Inflammatory macrophage treated with lipopolysaccharide for 4 hours (primary cell): ENCODE measurements at regions not wholly inside any gene's neighbourhood (a gene's known extent, or its start where the extent isn't known, plus 50 kb on each side); places are given as distances from the start of the nearest gene placed in this dataset.
"Not testable (repeated sequence)": the region's sequence is repeated elsewhere in the genome, so short reads cannot be mapped to it uniquely, and the experiment has no call there.

Experiments
- DNase-seq: peaks from one replicate; pipeline ENCODE4 v3.0.0-alpha.2; 2020

DNA sequence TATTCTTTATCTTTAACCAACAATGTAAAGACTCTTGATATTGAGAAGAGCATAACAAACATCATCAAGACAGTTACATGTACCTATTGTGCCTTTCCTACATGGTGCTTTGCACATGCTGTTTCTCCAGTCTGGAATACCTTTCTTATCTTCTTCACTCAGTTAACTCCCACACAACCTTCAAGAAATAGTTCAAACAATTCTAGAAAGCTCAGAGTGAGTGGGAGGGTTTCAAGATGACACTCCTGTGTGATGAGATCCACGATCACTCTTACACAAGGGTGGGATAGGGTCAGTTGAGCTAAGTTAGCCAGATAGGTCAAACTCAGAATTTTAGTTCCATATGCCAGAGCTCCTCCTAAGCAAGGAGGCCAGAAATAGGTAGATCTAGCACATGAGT is 915.5 kb downstream of the NR2F1-AS1 start:
- DNase-seq = no peak

DNA sequence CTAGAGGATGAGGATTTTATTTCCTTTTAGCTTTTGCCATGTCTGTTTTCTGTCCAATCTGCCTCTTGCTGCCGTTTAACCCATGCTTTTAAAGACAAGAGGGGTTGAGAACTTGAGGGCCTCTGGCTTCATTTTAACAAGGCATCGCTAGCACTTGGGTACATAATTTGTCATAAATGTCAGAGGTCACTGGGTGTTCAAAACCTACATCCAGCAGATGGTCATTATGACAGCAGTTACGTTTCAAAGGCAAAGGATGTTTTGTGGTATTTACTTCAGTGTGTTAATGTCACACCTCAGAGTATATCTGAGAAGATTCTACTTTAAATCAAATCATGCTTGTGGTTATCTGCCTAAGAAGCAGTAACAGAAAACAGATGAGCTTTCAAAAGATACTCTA is 918.3 kb downstream of the NR2F1-AS1 start:
- no peak for DNase-seq

DNA sequence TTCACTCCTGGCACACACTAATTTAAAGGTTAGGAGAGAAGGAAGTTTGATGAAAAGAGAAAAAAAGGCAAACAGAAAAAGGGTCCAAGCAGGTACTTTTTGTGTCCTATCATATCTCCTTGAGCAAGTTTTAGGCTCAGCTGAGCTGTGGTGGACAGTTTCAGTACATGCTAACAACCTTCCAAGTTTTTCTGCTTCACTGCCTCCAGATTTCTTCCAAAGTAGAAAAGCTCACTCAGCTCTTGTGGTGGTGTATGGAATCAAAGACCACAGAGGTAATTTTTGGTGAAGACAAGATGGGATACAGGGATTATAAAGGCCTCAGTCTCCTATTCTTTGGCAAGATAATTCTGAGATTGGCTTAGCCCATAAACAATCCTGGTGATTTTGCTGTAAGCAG is 921.8 kb downstream of the NR2F1-AS1 start:
- no peak for DNase-seq

DNA sequence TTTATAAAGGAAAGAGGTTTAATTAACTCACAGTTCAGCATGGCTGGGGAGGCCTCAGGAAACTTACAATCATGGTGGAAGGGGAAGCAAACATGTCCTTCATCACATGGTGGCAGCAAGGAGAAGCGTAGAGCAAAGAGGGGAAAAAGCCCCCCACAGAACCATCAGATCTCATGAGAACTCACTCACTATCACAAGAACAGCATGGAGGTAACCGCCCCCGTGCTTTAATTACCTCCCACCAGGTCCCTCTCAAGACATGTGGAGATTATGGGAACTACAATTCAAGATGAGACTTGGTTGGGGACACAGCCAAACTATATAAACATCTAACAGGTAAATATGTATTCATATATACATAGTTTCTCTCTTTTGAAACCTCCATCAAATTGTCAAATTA is 926.4 kb downstream of the NR2F1-AS1 start:
- not testable (repeated sequence) for DNase-seq

DNA sequence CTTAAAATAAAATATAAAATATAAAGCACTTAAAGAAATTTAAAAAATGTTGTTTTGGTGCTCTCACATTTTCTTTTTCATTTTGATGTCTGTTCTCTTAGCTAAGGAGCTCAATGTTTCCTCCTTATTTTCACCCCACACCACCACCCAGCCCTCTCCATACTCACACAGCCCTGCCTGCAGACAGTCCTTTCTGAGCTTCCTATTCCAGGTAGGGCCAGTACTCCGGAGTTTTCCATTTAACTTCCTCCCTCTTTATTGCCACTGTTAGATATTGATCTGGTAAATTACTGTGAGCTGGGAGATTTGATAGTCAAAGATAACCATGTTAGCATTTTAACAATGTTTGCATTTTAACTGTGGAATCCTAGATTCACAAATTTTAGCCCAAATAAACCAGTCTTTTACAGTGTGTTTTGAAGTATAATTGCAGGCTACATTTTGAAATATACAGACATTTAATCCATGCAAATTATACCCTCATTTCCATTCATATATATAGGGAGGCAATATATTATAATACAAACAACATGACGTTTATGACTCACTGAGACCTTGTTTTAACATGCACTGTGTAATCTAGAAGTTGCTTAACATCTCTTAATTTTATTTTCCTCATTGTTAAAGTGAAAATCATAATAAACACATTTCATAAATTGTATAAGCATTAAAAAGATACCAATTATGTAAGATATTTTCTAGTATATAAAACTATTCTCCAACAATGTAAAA is 927.1 kb downstream of the NR2F1-AS1 start:
- DNase-seq = no peak

DNA sequence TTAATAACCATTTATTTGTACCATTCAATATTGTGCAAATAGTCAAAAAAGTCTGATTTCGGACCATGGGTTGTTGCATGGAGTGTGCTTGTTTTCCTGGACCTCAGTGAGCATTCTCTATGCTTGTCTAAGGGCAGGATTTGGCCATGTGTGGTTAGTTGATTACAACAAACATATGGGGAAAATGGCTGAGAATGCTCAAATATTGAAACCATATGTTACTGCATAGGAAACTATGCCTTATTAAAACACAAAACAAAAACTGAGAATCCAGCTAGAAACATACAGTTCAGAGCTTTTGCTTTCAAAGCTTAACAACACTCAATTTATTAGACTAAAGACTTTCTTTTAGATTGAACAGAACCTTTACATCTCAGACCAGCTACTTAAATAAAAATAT is 928.3 kb downstream of the NR2F1-AS1 start:
- DNase-seq = no peak

DNA sequence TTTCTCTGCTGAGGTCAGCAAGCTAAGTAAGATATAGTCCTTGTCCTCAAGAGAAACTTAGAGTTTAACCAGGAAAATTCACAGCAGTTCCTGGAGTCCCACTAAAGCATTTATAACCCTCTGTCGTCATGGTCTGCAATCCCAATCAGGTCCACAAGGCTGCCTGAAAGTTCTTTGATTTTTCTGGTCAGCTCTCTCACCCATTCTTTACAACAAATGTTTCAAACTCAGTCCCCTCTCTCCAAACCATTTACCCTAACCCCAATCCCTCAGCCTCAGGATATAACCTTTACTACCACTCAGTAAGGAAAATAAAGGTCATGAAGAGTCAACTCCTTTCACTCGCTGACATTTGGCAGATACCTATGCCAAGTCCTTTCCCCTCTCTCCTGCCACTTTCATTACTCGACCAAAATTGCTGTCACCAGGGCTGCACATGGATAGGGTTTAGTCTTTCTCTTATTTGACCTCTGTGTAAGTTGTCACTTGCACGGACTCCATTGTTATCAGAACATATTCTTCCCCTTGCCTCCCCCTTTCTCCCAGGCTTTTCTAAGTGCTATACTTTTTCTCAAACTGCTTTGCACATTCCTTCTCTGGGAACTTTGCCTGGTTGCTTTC is 936.6 kb downstream of the NR2F1-AS1 start:
- no peak for DNase-seq

DNA sequence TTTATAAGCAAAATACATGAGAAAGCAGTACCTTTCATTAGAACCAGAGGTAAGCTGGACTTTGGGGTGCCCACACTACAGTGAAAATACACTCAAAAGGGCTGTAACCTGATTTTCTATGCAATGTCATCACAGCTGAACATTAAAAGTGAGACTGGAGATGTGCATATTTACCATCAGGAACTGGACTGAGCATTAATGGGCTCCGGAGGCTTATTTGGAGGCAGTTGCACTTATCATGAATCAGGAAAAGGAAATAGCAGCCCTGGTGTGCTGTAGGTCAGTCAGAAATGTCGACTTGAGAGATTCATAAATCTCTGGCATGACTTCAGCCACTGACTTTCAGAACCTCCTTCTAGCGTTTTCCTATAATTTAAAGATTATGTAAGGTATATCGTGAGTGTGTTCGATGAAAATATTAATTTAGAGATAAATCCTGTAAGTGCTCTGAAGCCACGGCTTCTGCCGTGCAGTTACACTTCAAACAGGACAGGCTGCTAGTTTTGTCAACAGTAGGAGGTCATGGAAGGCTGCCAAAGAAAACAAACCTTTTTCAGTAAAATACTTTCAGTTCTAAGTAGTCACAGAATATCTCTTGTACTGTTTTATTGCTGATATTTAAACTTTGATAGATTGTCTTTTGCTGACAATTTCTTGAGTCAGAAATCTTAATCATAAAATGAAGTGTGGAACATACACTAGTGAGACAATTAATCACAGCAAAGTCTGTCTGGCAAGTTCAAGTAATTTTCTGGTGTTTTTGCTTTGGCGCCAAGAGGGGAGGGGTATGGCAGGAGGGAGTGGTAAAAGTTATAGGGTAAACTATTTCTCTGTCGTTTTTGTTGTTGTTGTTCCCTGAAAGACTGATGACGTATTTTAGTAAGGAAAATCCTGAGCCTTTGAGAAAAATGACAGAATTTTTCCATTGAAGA is 939.7 kb downstream of the NR2F1-AS1 start:
- DNase-seq = no peak

DNA sequence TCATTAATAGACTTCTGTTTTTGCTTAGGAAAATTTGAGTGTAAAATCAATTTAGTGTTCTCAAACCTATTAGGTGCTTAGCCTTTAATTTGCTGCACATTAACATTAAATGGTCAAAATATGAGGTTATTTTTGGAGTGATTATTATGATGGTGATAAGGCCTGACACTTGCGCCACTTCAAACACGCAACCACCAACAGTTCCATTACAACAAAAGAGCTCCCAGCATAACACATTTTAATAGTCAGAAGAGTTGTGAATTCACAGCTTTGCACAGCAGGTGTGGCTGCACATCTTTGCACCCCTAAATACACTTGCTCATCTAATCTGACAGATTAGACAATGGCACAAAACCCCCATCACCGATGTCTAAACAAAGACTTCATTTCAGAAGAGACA is 940.7 kb downstream of the NR2F1-AS1 start:
- DNase-seq = no peak

DNA sequence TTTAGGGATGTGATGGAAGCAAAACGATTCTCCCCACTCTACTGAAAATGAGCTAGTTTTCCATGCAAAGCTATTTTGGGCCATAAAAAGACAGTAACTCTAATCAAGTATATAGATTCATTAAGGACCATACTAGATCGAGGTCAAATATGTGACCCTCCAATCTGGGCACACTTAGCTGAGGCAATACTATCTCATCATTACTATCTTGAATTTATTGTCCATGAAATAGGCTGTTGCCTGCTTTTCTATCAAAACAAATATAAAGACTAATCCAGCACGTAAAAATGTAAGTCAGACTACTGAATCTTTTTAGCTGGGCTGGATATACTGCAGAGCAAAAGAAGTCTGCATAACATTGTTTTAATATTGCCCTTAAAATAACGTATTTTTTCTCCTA is 943.1 kb downstream of the NR2F1-AS1 start:
- DNase-seq = no peak

DNA sequence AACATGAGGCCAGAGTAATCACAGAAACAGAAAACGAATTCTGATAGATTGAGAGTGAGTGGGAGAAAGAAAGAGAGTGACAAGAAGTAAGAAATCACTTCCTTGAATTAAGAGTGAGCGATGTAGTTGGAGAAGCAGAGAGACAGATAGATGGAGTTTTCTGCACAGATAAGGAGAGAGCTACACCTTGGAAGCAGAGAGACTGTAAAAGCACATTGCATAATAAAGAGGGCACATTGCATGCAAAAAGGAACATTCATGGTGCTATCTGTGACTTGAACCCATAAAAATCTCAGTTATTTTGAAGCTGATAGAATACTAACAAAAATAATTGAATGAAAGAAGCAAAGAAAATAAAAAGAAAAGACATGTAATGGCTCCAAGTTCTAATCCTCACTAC is 943.8 kb downstream of the NR2F1-AS1 start:
- no peak for DNase-seq

DNA sequence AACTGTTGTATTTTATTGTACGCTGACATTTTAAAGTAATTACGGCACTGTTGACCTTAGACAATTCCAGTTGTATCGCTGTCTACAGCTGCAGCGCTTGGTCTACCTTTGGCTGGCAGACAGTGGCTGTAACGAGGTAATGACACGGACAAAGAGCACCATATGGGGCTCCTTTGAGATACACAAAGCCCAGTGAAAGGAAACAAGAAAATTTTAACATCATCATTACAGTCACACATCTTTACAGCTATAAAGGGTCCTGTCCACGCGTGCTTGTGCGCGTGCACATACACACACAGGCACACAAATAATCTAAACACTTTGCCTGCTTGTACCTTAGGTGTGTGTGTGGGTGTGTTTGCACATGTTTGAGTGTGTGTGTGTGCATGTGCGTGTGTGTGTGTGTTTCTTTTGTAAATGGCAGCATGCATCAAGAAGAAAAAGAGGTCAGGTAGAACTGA is 946.0 kb downstream of the NR2F1-AS1 start:
- no peak for DNase-seq

DNA sequence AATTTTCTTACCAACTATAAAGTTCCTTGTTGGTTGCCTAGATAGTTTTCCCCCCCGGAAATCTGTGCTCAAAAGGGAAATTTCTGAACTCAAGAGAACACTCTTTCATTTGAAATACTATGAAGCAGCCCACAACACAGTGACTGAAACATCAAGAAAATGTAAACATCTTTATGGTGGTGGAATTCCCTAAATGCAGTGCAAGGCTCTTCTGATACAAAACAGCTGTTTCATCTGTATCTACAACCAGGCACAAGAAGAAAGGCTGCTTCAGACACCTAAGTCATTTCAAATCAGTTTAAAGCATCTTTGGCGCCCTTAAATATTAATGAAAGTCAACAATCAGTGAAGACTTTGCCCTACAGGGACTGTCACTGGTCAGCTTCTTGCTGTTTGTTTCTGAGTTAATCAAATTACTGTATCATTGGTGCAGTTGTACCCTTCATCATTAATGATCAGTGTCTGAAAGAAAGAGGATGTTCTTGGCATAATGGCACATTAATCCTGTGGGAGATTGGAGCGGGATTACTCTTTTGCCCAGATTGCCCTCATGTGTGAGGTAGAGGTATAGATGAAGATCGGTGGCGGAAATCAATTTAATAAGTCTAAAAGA is 947.0 kb downstream of the NR2F1-AS1 start:
- no peak for DNase-seq

DNA sequence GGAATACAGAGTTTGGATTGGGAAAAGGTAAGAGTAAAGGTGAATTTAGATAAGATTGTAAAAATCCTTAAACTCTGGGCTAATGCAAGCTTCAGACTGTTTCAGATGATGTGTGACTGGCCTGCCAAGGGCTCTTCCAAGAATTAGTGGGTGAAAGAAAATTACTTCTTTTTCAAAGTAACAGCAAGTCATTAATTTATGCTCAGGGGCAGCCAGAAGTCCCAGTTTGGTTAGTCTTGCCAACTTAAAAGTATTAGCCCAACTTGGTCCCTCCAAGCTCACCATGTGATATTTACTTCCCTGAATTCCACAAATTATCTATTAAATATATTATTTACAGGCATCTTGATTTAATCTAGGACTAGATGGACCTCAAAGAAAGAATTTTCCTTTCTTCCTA is 947.8 kb downstream of the NR2F1-AS1 start:
- DNase-seq = no peak

DNA sequence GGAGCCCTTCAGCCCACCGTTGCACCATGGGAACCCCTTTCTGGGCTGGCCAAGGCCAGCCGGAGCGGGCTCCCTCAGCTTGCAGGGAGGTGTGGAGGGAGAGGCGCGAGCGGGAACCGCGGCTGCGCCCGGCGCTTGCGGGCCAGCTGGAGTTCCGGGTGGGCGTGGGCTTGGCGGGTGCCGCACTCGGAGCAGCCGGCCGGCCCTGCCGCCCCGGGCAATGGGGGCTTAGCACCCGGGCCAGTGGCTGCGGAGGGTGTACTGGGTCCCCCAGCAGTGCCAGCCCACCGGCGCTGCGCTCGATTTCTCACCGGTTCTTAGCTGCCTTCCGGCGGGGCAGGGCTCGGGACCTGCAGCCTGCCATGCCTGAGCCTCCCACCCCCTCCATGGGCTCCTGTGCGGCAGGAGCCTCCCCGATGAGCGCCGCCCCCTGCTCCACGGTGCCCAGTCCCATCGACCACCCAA is 949.8 kb downstream of the NR2F1-AS1 start:
- not testable (repeated sequence) for DNase-seq

DNA sequence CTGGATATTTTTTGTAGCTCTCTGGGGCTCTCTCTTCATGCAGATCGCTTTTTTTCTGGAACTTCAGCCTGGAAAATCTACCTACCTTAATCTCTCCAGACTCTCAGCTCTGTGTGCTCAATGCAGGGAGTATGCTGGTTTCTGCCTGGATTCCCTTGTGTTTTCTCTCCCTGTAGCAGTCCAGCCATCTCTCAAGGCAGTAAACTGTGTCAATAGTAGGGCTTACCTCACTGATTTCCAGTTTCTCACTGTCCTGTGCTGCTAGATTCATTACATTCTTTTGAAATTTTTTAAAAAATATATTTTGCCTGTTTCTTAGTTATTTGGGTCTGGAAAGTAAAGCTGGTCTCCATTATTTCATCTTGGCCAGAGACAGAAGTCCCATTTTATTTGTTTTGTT is 951.4 kb downstream of the NR2F1-AS1 start:
- DNase-seq = no peak

DNA sequence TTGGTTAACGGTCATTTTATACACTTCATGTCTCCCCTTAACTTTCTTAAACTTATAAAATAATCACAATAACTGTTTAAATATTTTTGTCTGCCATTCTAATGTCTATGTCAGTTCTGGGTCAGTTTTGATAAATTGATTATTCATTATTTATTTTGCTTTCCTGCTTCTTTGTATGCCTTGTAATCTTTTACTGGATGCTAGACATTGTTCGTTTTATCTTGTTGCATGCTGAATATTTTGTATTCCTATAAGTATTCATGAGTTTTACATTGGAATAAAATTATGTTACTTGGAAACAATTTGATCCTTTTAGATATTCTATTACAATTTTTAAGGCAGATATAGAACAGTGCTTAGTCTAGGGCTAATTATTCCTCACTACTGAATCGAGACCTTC is 952.0 kb downstream of the NR2F1-AS1 start:
- no peak for DNase-seq

DNA sequence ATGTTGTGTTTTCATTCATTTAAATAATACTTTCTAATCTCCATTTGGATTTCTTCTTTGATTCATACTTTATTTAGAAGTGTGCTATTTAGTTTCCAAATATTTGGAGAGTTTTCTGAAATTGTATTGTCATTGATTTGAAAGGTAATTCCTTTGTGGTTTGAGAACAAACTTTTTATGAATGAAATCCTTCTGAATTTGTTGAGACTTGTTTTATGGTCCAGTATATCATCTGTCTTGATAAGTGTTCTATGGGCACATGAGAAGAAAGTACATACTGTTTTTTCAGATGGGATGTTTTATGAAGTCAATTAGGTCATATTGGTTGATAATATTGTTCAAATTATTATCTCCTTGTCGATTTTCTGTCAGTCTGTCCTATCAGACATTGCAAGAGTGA is 953.8 kb downstream of the NR2F1-AS1 start:
- no peak for DNase-seq

DNA sequence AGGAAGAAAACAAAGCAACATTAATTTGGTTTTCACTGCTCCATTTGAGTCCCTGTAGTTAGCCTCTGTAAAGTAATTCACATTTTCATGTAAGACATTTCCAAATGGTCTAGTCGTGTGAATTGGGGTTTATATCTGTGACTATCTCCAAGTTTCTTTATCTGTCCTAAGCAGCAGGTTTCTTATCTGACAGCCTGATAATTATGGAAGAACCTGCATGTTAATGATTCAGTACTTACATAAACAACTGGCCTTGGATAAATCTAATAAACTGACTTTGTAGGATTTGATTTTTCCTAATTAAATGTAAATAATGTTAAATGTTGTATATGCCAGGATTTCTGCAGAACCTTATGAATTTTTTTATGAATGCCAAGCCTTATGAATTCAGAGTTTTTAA is 964.9 kb downstream of the NR2F1-AS1 start:
- no peak for DNase-seq

DNA sequence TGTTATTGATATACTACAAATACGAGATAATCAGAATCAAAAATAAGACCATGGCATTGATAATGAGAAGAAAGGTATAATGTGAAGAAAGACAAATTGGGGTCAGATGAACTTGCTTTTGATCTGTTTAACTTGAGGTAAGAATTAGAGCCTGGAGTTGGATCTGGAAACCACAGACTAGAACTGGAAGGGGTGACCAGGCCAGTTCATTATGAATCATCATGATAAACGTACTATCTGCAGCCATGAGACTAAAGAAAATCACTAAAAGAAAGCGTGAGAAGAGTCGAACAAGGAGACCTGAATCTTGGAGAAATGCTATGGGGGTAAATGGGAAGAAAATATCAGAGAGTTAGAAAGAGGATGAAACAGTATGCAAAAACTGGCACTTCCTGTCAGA is 967.5 kb downstream of the NR2F1-AS1 start:
- no peak for DNase-seq

DNA sequence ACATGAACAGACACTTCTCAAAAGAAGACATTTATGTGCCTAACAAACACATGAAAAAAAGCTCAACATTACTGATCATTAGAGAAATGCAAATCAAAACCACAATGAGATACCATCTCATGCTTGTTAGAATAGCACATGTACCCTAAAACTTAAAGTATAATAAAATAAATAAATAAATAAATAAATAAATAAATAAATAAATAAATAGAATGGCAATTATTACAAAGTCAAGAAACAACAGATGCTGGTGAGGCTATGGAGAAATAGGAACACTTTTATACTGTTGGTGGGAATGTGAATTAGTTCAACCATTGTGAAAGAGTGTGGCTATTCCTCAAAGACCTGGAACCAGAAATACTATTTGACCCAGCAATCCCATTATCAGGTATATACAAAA is 970.6 kb downstream of the NR2F1-AS1 start:
- not testable (repeated sequence) for DNase-seq

DNA sequence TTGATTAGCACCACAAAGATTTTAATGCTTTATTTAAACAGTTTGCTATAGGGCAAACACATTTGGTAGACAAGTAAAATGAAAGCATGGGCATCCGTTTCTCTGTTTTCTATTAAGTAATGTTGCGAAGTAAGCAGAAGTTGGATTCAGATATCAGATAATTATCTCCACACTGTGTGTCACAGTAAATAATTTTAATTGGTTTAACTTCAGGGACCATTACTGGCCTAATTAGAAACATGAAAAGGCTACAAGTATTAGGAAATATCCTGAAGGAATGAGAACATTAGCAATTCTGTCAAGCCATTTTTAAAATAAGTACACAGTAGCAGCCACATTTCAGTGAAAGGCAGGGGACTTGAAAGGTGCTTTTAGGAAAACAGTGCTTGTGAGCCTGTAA is 975.4 kb downstream of the NR2F1-AS1 start:
- DNase-seq = no peak

DNA sequence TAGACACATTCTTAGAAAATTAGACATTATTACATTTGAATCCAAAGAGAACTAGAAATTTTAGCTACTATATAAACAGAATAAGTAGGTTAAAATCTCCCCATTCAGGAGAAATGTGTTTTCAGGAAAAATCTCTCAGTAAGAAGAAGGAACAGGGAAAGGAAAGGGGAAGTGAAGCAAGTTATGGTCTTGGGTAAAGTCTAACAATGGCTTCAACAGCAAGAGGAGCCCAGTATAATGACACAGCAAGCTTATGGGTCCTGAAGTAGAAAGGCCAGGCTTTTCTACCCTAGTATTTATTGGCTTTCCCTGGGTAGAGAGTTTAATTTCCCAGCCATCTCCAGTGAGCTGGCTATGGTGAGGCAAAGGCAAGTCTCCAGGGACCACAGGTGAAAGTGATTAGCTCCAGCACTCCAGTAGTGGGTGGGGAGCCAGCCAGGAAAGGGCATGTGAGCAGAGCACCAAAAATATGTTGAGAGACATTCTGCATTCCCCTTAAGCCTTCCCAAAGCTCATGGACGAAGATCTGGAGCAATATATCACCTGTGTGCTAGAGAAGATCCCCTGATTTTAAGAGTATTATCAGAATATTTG is 981.7 kb downstream of the NR2F1-AS1 start:
- DNase-seq = peak; percentile 1
